Karpas-422 (cell line): ENCODE measurements at regions not wholly inside any gene's neighbourhood (a gene's known extent, or its start where the extent isn't known, plus 50 kb on each side); places are given as distances from the start of the nearest gene placed in this dataset.

Source experiments
- DNase-seq: peaks from one replicate; pipeline ENCODE4 v3.0.0-alpha.2; 2015
- H2AFZ ChIP-seq: fragments of 200-600 bp; sonication (generic); 2 replicates; pipeline ENCODE4 v1.6.1; 2014; ENCODE audit warnings: antibody characterized with exemption, low read length, mixed read lengths
- H3K27ac ChIP-seq: fragments of 200-600 bp; sonication (generic); 2 replicates; pipeline ENCODE4 v1.5.1; 2014; ENCODE audit warnings: mild to moderate bottlenecking, low read length, moderate library complexity
- H3K27me3 ChIP-seq: fragments of 200-600 bp; sonication (generic); 2 replicates; pipeline ENCODE4 v1.6.1; 2014; ENCODE audit warnings: low read length, mixed read lengths
- H3K36me3 ChIP-seq: fragments of 200-600 bp; sonication (generic); 2 replicates; pipeline ENCODE4 v1.6.1; 2014; ENCODE audit warnings: low read length, mixed read lengths; ENCODE audit not compliant: insufficient read depth
- H3K4me1 ChIP-seq: fragments of 200-600 bp; sonication (generic); 2 replicates; pipeline ENCODE4 v1.6.1; 2014; ENCODE audit warnings: mild to moderate bottlenecking, low read length, mixed read lengths
- H3K4me2 ChIP-seq: fragments of 200-600 bp; sonication (generic); 2 replicates; pipeline ENCODE4 v1.6.1; 2014; ENCODE audit warnings: low read length, low read depth, mild to moderate bottlenecking; ENCODE audit not compliant: poor library complexity, severe bottlenecking
- H3K4me3 ChIP-seq: fragments of 200-600 bp; sonication (generic); 2 replicates; pipeline ENCODE4 v1.5.1; 2014; ENCODE audit warnings: mild to moderate bottlenecking, antibody characterized with exemption, low read length, mixed read lengths
- H3K79me2 ChIP-seq: fragments of 200-600 bp; sonication (generic); 2 replicates; pipeline ENCODE4 v1.6.1; 2014; ENCODE audit warnings: mild to moderate bottlenecking, low read length, mixed read lengths
- H3K9ac ChIP-seq: fragments of 200-600 bp; sonication (generic); 2 replicates; pipeline ENCODE4 v1.6.0; 2014; ENCODE audit warnings: low read length
- H3K9me2 ChIP-seq: fragments of 200-600 bp; sonication (generic), shearing (Covaris generic); replicated peaks from 2 replicates; pipeline ENCODE4 v1.6.0; 2014; ENCODE audit warnings: mild to moderate bottlenecking, low read length, moderate library complexity; ENCODE audit not compliant: insufficient read depth
- H3K9me3 ChIP-seq: fragments of 300-700, 200-600 bp; sonication (generic); 2 replicates; pipeline ENCODE4 v1.6.1; 2014; ENCODE audit warnings: low read length, mixed read lengths
- H4K20me1 ChIP-seq: fragments of 200-600 bp; sonication (generic); 2 replicates; pipeline ENCODE4 v1.6.1; 2014; ENCODE audit warnings: mild to moderate bottlenecking, antibody characterized with exemption, low read length, low read depth; ENCODE audit not compliant: insufficient read depth

GRCh38 chr1:212495766-212496494, 63.2 kb downstream of the NENF start:
- peaks cover 11% of the 10 kb centered on the region for H3K4me1 ChIP-seq
- no peaks in the 10 kb centered on the region for H3K9me2 ChIP-seq
- no peak overlapping the region for H3K4me3 ChIP-seq
- H4K20me1 ChIP-seq = no peaks in the 10 kb centered on the region
- DNase-seq = no peak
- no peaks in the 10 kb centered on the region for H3K9me3 ChIP-seq
- H3K36me3 ChIP-seq = no peaks in the 10 kb centered on the region
- no peaks in the 10 kb centered on the region for H3K79me2 ChIP-seq
- H3K4me2 ChIP-seq = no peak overlapping the region
- H3K9ac ChIP-seq = no peak overlapping the region
- H3K27me3 ChIP-seq = no peaks in the 10 kb centered on the region
- no peak overlapping the region for H3K27ac ChIP-seq
- no peak overlapping the region for H2AFZ ChIP-seq

GRCh38 chr1:212496682-212497081, 64.0 kb downstream of the NENF start:
- Histone ChIP-seq H3K27me3 (no peaks in the 10 kb centered on the region), H3K27ac (no peak overlapping the region), H3K9me2 (no peaks in the 10 kb centered on the region), H3K4me3 (no peak overlapping the region), H3K36me3 (no peaks in the 10 kb centered on the region), H2AFZ (no peak overlapping the region), H3K4me1 (peaks cover 11% of the 10 kb centered on the region), H3K9ac (no peak overlapping the region), H4K20me1 (no peaks in the 10 kb centered on the region), H3K79me2 (no peaks in the 10 kb centered on the region), H3K9me3 (no peaks in the 10 kb centered on the region), H3K4me2 (no peak overlapping the region)
- no peak for DNase-seq

- Histone ChIP-seq H3K27ac (no peak overlapping the region), H3K9ac (no peak overlapping the region), H3K36me3 (no peaks in the 10 kb centered on the region), H3K9me3 (no peaks in the 10 kb centered on the region), H3K4me2 (no peak overlapping the region), H4K20me1 (no peaks in the 10 kb centered on the region), H3K9me2 (no peaks in the 10 kb centered on the region), H3K4me3 (no peak overlapping the region), H3K79me2 (no peaks in the 10 kb centered on the region), H2AFZ (no peak overlapping the region), H3K4me1 (peaks cover 11% of the 10 kb centered on the region), H3K27me3 (no peaks in the 10 kb centered on the region)
- no peak for DNase-seq
Observed at GRCh38 chr1:212497553-212497952, 64.8 kb downstream of the NENF start.

GRCh38 chr1:212498283-212499040, 65.7 kb downstream of the NENF start:
- peak; percentile 58 for DNase-seq
- Histone ChIP-seq H3K36me3 (no peaks in the 10 kb centered on the region), H3K9me3 (no peaks in the 10 kb centered on the region), H3K9ac (no peak overlapping the region), H3K9me2 (no peaks in the 10 kb centered on the region), H3K4me3 (no peak overlapping the region), H3K4me2 (peak overlapping the region; percentile 25), H3K27me3 (no peaks in the 10 kb centered on the region), H3K27ac (no peak overlapping the region), H4K20me1 (no peaks in the 10 kb centered on the region), H2AFZ (no peak overlapping the region), H3K79me2 (no peaks in the 10 kb centered on the region), H3K4me1 (peaks cover 11% of the 10 kb centered on the region)

GRCh38 chr1:212500351-212500750, 67.6 kb downstream of the NENF start:
- Histone ChIP-seq H4K20me1 (no peaks in the 10 kb centered on the region), H3K27ac (no peak overlapping the region), H3K4me3 (no peak overlapping the region), H3K79me2 (no peaks in the 10 kb centered on the region), H3K4me2 (no peak overlapping the region), H3K36me3 (no peaks in the 10 kb centered on the region), H3K9me2 (no peaks in the 10 kb centered on the region), H3K9ac (no peak overlapping the region), H3K4me1 (peaks cover 11% of the 10 kb centered on the region), H3K9me3 (no peaks in the 10 kb centered on the region), H2AFZ (no peak overlapping the region), H3K27me3 (no peaks in the 10 kb centered on the region; the same call in 1 of the 2 replicates)
- DNase-seq = no peak

GRCh38 chr1:212500983-212501382, 68.3 kb downstream of the NENF start:
- no peak overlapping the region for H2AFZ ChIP-seq
- no peak overlapping the region for H3K4me2 ChIP-seq
- H3K9me2 ChIP-seq = no peaks in the 10 kb centered on the region
- no peaks in the 10 kb centered on the region for H3K79me2 ChIP-seq
- no peaks in the 10 kb centered on the region for H3K36me3 ChIP-seq
- H3K4me3 ChIP-seq = no peak overlapping the region
- H3K27me3 ChIP-seq = no peaks in the 10 kb centered on the region; the same call in 1 of the 2 replicates
- H4K20me1 ChIP-seq = no peaks in the 10 kb centered on the region
- peaks cover 11% of the 10 kb centered on the region for H3K4me1 ChIP-seq
- H3K9me3 ChIP-seq = no peaks in the 10 kb centered on the region
- no peak overlapping the region for H3K9ac ChIP-seq
- DNase-seq = no peak
- no peak overlapping the region for H3K27ac ChIP-seq

GRCh38 chr1:212503714-212504113, 71.0 kb downstream of the NENF start:
- Histone ChIP-seq H3K9me2 (no peaks in the 10 kb centered on the region), H2AFZ (no peak overlapping the region), H3K27me3 (no peaks in the 10 kb centered on the region; the same call in 1 of the 2 replicates), H3K79me2 (no peaks in the 10 kb centered on the region), H3K9ac (no peak overlapping the region), H3K9me3 (no peaks in the 10 kb centered on the region), H3K4me2 (no peak overlapping the region), H3K36me3 (no peaks in the 10 kb centered on the region), H3K4me3 (no peak overlapping the region), H3K27ac (no peak overlapping the region), H4K20me1 (0 out of 2 replicates have a peak, but pooled peaks cover 3% of the 10 kb centered on the region), H3K4me1 (peaks cover 2% of the 10 kb centered on the region)
- DNase-seq = no peak

- H3K4me2 ChIP-seq = no peak overlapping the region
- H3K27me3 ChIP-seq = no peaks in the 10 kb centered on the region; the same call in 1 of the 2 replicates
- H3K27ac ChIP-seq = no peak overlapping the region
- no peaks in the 10 kb centered on the region for H3K9me3 ChIP-seq
- H3K9ac ChIP-seq = no peak overlapping the region
- no peaks in the 10 kb centered on the region for H3K36me3 ChIP-seq
- no peaks in the 10 kb centered on the region for H3K4me1 ChIP-seq
- no peaks in the 10 kb centered on the region for H3K79me2 ChIP-seq
- no peak for DNase-seq
- H3K9me2 ChIP-seq = no peaks in the 10 kb centered on the region
- H4K20me1 ChIP-seq = 0 out of 2 replicates have a peak, but pooled peaks cover 3% of the 10 kb centered on the region
- H2AFZ ChIP-seq = no peak overlapping the region
- no peak overlapping the region for H3K4me3 ChIP-seq
Observed at GRCh38 chr1:212504171-212504803, 71.6 kb downstream of the NENF start.
